ENCODE measurements at regions not wholly inside any gene's neighbourhood (a gene's known extent, or its start where the extent isn't known, plus 50 kb on each side); places are given as distances from the start of the nearest gene placed in this dataset.

DNA sequence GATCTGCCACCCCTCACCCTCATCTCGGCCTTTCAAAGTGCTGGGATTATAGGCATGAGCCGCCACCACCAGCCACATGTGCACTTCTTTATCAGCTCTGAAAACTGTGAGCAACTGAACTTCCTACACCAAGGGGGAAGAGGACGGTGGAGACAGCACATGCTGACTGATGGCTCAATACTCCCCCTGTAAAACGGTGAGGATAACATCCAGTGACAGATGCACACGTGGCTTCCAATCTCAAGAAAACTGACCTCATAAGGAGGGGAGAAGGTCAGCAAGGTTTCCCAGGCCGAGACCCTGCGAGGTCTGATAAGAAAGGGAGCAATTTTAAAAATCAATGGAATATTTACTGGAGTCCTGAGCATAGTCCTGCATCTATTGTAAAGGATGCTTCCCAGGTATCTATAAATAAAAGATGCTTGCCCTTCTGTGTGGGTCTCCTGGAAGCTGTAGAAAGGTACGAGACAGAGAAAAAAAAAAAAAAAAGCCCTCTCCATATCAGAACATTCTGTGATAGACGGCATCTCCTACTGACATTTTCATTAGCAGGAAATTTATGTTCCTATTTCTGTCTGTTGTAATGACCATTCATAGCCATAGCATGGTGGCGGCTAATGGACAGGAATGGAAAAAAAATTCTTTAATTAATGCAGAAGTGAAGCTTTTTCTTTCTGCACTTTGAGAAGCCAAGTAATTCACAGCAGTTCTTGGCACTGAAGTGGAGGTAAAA is 385.1 kb downstream of the ZNF536 start:
- DNase-seq = no peak
- Histone ChIP-seq H3K36me3 (ENCODE audit: control insufficient read depth, insufficient read depth, low read length) (no peaks in the 10 kb centered on the region), H3K4me1 (ENCODE audit: control insufficient read depth, insufficient read depth, low read length, poor library complexity, severe bottlenecking) (no peaks in the 10 kb centered on the region), H3K27me3 (replicated peaks; ENCODE audit: control insufficient read depth, insufficient read depth, low read length, poor library complexity, severe bottlenecking) (no peaks in the 10 kb centered on the region), H3K9me3 (ENCODE audit: control insufficient read depth, low read length) (no peaks in the 10 kb centered on the region), H3K4me3 (ENCODE audit: insufficient read depth, low read depth, low read length, poor library complexity, severe bottlenecking) (no peak overlapping the region), H3K27ac (ENCODE audit: insufficient read depth, low read length, poor library complexity, severe bottlenecking) (no peak overlapping the region)

GRCh38 chr19:30755581-30755980 is 383.4 kb downstream of the ZNF536 start:
- Histone ChIP-seq H3K36me3 (ENCODE audit: control insufficient read depth, insufficient read depth, low read length) (no peaks in the 10 kb centered on the region), H3K4me3 (ENCODE audit: insufficient read depth, low read depth, low read length, poor library complexity, severe bottlenecking) (no peak overlapping the region), H3K27me3 (replicated peaks; ENCODE audit: control insufficient read depth, insufficient read depth, low read length, poor library complexity, severe bottlenecking) (no peaks in the 10 kb centered on the region), H3K27ac (ENCODE audit: insufficient read depth, low read length, poor library complexity, severe bottlenecking) (no peak overlapping the region), H3K9me3 (ENCODE audit: control insufficient read depth, low read length) (no peaks in the 10 kb centered on the region), H3K4me1 (ENCODE audit: control insufficient read depth, insufficient read depth, low read length, poor library complexity, severe bottlenecking) (no peaks in the 10 kb centered on the region)
- no peak for DNase-seq

DNA sequence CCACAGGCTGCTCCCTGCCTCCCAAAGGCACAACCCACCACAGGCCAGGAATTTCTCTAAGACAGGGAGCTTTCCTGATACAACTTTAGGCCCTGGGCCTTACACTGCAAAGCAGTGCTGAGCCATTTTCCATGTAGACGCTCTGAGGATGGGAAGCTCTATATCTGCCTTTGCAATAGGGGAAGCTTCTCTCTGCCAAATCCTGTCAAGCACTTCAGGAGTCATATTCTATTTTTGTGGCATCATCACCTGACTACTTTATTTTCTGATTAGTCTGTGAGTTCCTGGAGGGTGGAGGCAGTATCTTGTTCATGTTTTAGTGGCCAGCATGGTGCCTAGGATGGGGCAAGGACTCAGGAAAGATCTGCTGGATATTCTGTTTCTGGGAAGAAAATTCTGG is 382.0 kb downstream of the ZNF536 start:
- H3K36me3 ChIP-seq (ENCODE audit: control insufficient read depth, insufficient read depth, low read length) = no peaks in the 10 kb centered on the region
- no peak for DNase-seq

GRCh38 chr19:30752876-30753275 is 380.7 kb downstream of the ZNF536 start:
- no peak overlapping the region for H3K4me3 ChIP-seq (ENCODE audit: insufficient read depth, low read depth, low read length, poor library complexity, severe bottlenecking)
- no peaks in the 10 kb centered on the region for H3K9me3 ChIP-seq (ENCODE audit: control insufficient read depth, low read length)
- H3K27me3 ChIP-seq (replicated peaks; ENCODE audit: control insufficient read depth, insufficient read depth, low read length, poor library complexity, severe bottlenecking) = no peaks in the 10 kb centered on the region
- no peak for DNase-seq
- H3K36me3 ChIP-seq (ENCODE audit: control insufficient read depth, insufficient read depth, low read length) = no peaks in the 10 kb centered on the region
- no peaks in the 10 kb centered on the region for H3K4me1 ChIP-seq (ENCODE audit: control insufficient read depth, insufficient read depth, low read length, poor library complexity, severe bottlenecking)
- no peak overlapping the region for H3K27ac ChIP-seq (ENCODE audit: insufficient read depth, low read length, poor library complexity, severe bottlenecking)

More for the DNA sequence above, 382.0 kb downstream of the ZNF536 start:
- no peak overlapping the region for H3K27ac ChIP-seq (ENCODE audit: insufficient read depth, low read length, poor library complexity, severe bottlenecking)
- no peaks in the 10 kb centered on the region for H3K27me3 ChIP-seq (replicated peaks; ENCODE audit: control insufficient read depth, insufficient read depth, low read length, poor library complexity, severe bottlenecking)
- no peaks in the 10 kb centered on the region for H3K9me3 ChIP-seq (ENCODE audit: control insufficient read depth, low read length)
- no peak overlapping the region for H3K4me3 ChIP-seq (ENCODE audit: insufficient read depth, low read depth, low read length, poor library complexity, severe bottlenecking)
- H3K4me1 ChIP-seq (ENCODE audit: control insufficient read depth, insufficient read depth, low read length, poor library complexity, severe bottlenecking) = no peaks in the 10 kb centered on the region

GRCh38 chr19:30752201-30752600 is 380.0 kb downstream of the ZNF536 start:
- DNase-seq = no peak
- Histone ChIP-seq H3K4me3 (ENCODE audit: insufficient read depth, low read depth, low read length, poor library complexity, severe bottlenecking) (no peak overlapping the region), H3K27me3 (replicated peaks; ENCODE audit: control insufficient read depth, insufficient read depth, low read length, poor library complexity, severe bottlenecking) (no peaks in the 10 kb centered on the region), H3K36me3 (ENCODE audit: control insufficient read depth, insufficient read depth, low read length) (no peaks in the 10 kb centered on the region), H3K9me3 (ENCODE audit: control insufficient read depth, low read length) (no peaks in the 10 kb centered on the region), H3K27ac (ENCODE audit: insufficient read depth, low read length, poor library complexity, severe bottlenecking) (no peak overlapping the region), H3K4me1 (ENCODE audit: control insufficient read depth, insufficient read depth, low read length, poor library complexity, severe bottlenecking) (no peaks in the 10 kb centered on the region)

GRCh38 chr19:30745476-30745985 is 373.3 kb downstream of the ZNF536 start:
- H3K9me3 ChIP-seq (ENCODE audit: control insufficient read depth, low read length) = no peaks in the 10 kb centered on the region
- no peaks in the 10 kb centered on the region for H3K36me3 ChIP-seq (ENCODE audit: control insufficient read depth, insufficient read depth, low read length)
- no peaks in the 10 kb centered on the region for H3K27me3 ChIP-seq (replicated peaks; ENCODE audit: control insufficient read depth, insufficient read depth, low read length, poor library complexity, severe bottlenecking)
- H3K4me3 ChIP-seq (ENCODE audit: insufficient read depth, low read depth, low read length, poor library complexity, severe bottlenecking) = no peak overlapping the region
- H3K4me1 ChIP-seq (ENCODE audit: control insufficient read depth, insufficient read depth, low read length, poor library complexity, severe bottlenecking) = no peaks in the 10 kb centered on the region
- no peak for DNase-seq
- H3K27ac ChIP-seq (ENCODE audit: insufficient read depth, low read length, poor library complexity, severe bottlenecking) = no peak overlapping the region

- Histone ChIP-seq H3K27me3 (replicated peaks; ENCODE audit: control insufficient read depth, insufficient read depth, low read length, poor library complexity, severe bottlenecking) (no peaks in the 10 kb centered on the region), H3K27ac (ENCODE audit: insufficient read depth, low read length, poor library complexity, severe bottlenecking) (no peak overlapping the region), H3K36me3 (ENCODE audit: control insufficient read depth, insufficient read depth, low read length) (no peaks in the 10 kb centered on the region), H3K4me1 (ENCODE audit: control insufficient read depth, insufficient read depth, low read length, poor library complexity, severe bottlenecking) (no peaks in the 10 kb centered on the region), H3K4me3 (ENCODE audit: insufficient read depth, low read depth, low read length, poor library complexity, severe bottlenecking) (no peak overlapping the region), H3K9me3 (ENCODE audit: control insufficient read depth, low read length) (no peaks in the 10 kb centered on the region)
- DNase-seq = no peak
These were observed 372.7 kb downstream of the ZNF536 start for GRCh38 chr19:30744741-30745475.

- no peak overlapping the region for H3K4me3 ChIP-seq (ENCODE audit: insufficient read depth, low read depth, low read length, poor library complexity, severe bottlenecking)
- no peaks in the 10 kb centered on the region for H3K36me3 ChIP-seq (ENCODE audit: control insufficient read depth, insufficient read depth, low read length)
- H3K27ac ChIP-seq (ENCODE audit: insufficient read depth, low read length, poor library complexity, severe bottlenecking) = no peak overlapping the region
- H3K4me1 ChIP-seq (ENCODE audit: control insufficient read depth, insufficient read depth, low read length, poor library complexity, severe bottlenecking) = no peaks in the 10 kb centered on the region
- no peaks in the 10 kb centered on the region for H3K9me3 ChIP-seq (ENCODE audit: control insufficient read depth, low read length)
- DNase-seq = no peak
- H3K27me3 ChIP-seq (replicated peaks; ENCODE audit: control insufficient read depth, insufficient read depth, low read length, poor library complexity, severe bottlenecking) = no peaks in the 10 kb centered on the region
These were observed 371.5 kb downstream of the ZNF536 start for GRCh38 chr19:30743702-30744101.

DNA sequence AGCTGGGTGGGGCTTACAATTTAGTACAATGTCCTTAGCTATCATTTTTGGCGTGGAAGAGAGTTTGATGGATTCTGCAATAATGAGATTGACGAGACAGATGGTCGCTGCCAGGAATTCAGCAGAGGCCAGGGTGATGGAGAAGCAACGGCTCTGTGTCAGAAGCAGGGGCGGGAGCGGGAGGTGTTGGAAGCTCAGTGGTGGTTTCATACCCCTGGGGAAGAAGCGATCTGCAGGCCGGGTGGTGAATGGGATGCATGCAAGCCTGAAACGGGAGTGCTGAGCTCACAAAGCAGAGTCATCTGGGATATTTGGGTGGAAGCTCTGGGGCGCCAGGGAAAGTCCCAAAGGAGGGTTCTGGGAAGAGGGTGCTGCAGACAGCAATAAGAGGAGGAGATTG is 370.8 kb downstream of the ZNF536 start:
- Histone ChIP-seq H3K9me3 (ENCODE audit: control insufficient read depth, low read length) (no peaks in the 10 kb centered on the region), H3K27me3 (replicated peaks; ENCODE audit: control insufficient read depth, insufficient read depth, low read length, poor library complexity, severe bottlenecking) (no peaks in the 10 kb centered on the region), H3K4me3 (ENCODE audit: insufficient read depth, low read depth, low read length, poor library complexity, severe bottlenecking) (no peak overlapping the region), H3K27ac (ENCODE audit: insufficient read depth, low read length, poor library complexity, severe bottlenecking) (no peak overlapping the region), H3K36me3 (ENCODE audit: control insufficient read depth, insufficient read depth, low read length) (no peaks in the 10 kb centered on the region), H3K4me1 (ENCODE audit: control insufficient read depth, insufficient read depth, low read length, poor library complexity, severe bottlenecking) (no peaks in the 10 kb centered on the region)
- DNase-seq = no peak

- Histone ChIP-seq H3K4me3 (ENCODE audit: insufficient read depth, low read depth, low read length, poor library complexity, severe bottlenecking) (no peak overlapping the region), H3K27ac (ENCODE audit: insufficient read depth, low read length, poor library complexity, severe bottlenecking) (no peak overlapping the region), H3K36me3 (ENCODE audit: control insufficient read depth, insufficient read depth, low read length) (no peaks in the 10 kb centered on the region), H3K27me3 (replicated peaks; ENCODE audit: control insufficient read depth, insufficient read depth, low read length, poor library complexity, severe bottlenecking) (no peaks in the 10 kb centered on the region), H3K9me3 (ENCODE audit: control insufficient read depth, low read length) (no peaks in the 10 kb centered on the region), H3K4me1 (ENCODE audit: control insufficient read depth, insufficient read depth, low read length, poor library complexity, severe bottlenecking) (no peaks in the 10 kb centered on the region)
- no peak for DNase-seq
These were observed 370.3 kb downstream of the ZNF536 start for GRCh38 chr19:30742406-30742938.

Measured in effector memory CD4-positive, alpha-beta T cell (primary cell).